ENCODE measurements at regions not wholly inside any gene's neighbourhood (a gene's known extent, or its start where the extent isn't known, plus 50 kb on each side); places are given as distances from the start of the nearest gene placed in this dataset.
"Not testable (repeated sequence)": the region's sequence is repeated elsewhere in the genome, so short reads cannot be mapped to it uniquely, and the experiment has no call there.

GRCh38 chrX:538311-538710, 92.3 kb upstream of the SHOX start:
- peaks cover 9% of the 10 kb centered on the region for H3K9me3 Mint-ChIP-seq
- H3K36me3 Mint-ChIP-seq: no peaks in the 10 kb centered on the region
- no peak for TF ChIP-seq CTCF (conservative IDR thresholded peaks at IDR 0.05)
- no peak for DNase-seq (ENCODE audit: extremely low spot score, unreplicated experiment)
- no peaks in the 10 kb centered on the region for H3K27me3 Mint-ChIP-seq
- no peaks in the 10 kb centered on the region for H3K4me1 Mint-ChIP-seq (ENCODE audit: unreplicated experiment)
- no peak overlapping the region for H3K27ac Mint-ChIP-seq
- H3K4me3 Mint-ChIP-seq: no peak overlapping the region

- not testable (repeated sequence) for H3K4me3 Mint-ChIP-seq; H3K27me3 Mint-ChIP-seq; H3K4me1 Mint-ChIP-seq (ENCODE audit: unreplicated experiment)
Measured at GRCh38 chrX:541006-541405, 89.6 kb upstream of the SHOX start.

GRCh38 chrX:542179-542578, 88.4 kb upstream of the SHOX start:
- no peak for DNase-seq (ENCODE audit: extremely low spot score, unreplicated experiment)
- Mint-ChIP-seq H3K9me3 (peaks cover 9% of the 10 kb centered on the region), H3K4me3 (no peak overlapping the region), H3K27ac (no peak overlapping the region), H3K4me1 (ENCODE audit: unreplicated experiment) (no peaks in the 10 kb centered on the region), H3K36me3 (no peaks in the 10 kb centered on the region), H3K27me3 (peaks cover 3% of the 10 kb centered on the region)
- no peak for TF ChIP-seq CTCF (conservative IDR thresholded peaks at IDR 0.05)

More at GRCh38 chrX:541006-541405, 89.6 kb upstream of the SHOX start:
- DNase-seq (ENCODE audit: extremely low spot score, unreplicated experiment); H3K36me3 Mint-ChIP-seq; H3K27ac Mint-ChIP-seq; H3K9me3 Mint-ChIP-seq: not testable (repeated sequence)

GRCh38 chrX:545452-545885, 85.1 kb upstream of the SHOX start:
- no peaks in the 10 kb centered on the region for H3K36me3 Mint-ChIP-seq
- H3K27me3 Mint-ChIP-seq: peaks cover 12% of the 10 kb centered on the region
- no peak for TF ChIP-seq CTCF (conservative IDR thresholded peaks at IDR 0.05)
- no peak overlapping the region for H3K4me3 Mint-ChIP-seq
- H3K9me3 Mint-ChIP-seq: peaks cover 5% of the 10 kb centered on the region
- DNase-seq (ENCODE audit: extremely low spot score, unreplicated experiment): peak; percentile 61
- no peaks in the 10 kb centered on the region for H3K4me1 Mint-ChIP-seq (ENCODE audit: unreplicated experiment)
- H3K27ac Mint-ChIP-seq: no peak overlapping the region

GRCh38 chrX:550514-550913, 80.1 kb upstream of the SHOX start:
- H3K9me3 Mint-ChIP-seq: no peaks in the 10 kb centered on the region
- H3K36me3 Mint-ChIP-seq: no peaks in the 10 kb centered on the region
- H3K27ac Mint-ChIP-seq: no peak overlapping the region
- TF ChIP-seq CTCF (conservative IDR thresholded peaks at IDR 0.05): no peak
- H3K4me3 Mint-ChIP-seq: no peak overlapping the region
- H3K27me3 Mint-ChIP-seq: peaks cover 16% of the 10 kb centered on the region
- DNase-seq (ENCODE audit: extremely low spot score, unreplicated experiment): no peak
- H3K4me1 Mint-ChIP-seq (ENCODE audit: unreplicated experiment): no peaks in the 10 kb centered on the region

- Mint-ChIP-seq H3K27me3 (peaks cover 16% of the 10 kb centered on the region), H3K4me3 (no peak overlapping the region), H3K36me3 (no peaks in the 10 kb centered on the region), H3K27ac (no peak overlapping the region), H3K9me3 (no peaks in the 10 kb centered on the region), H3K4me1 (ENCODE audit: unreplicated experiment) (no peaks in the 10 kb centered on the region)
- no peak for TF ChIP-seq CTCF (conservative IDR thresholded peaks at IDR 0.05)
- no peak for DNase-seq (ENCODE audit: extremely low spot score, unreplicated experiment)
Measured at GRCh38 chrX:551306-551705, 79.3 kb upstream of the SHOX start.

All from type B pancreatic cell (in vitro differentiated cells).